ENCODE measurements at regions not wholly inside any gene's neighbourhood (a gene's known extent, or its start where the extent isn't known, plus 50 kb on each side); places are given as distances from the start of the nearest gene placed in this dataset.

GRCh38 chr3:95731753-95732152 lies 1082.6 kb upstream of the EPHA6 start:
- CTCF ChIA-PET: no interaction called here
- Histone ChIP-seq H3K9me3 (ENCODE audit: control insufficient read depth, insufficient read depth, low read depth, low read length) (no peaks in the 10 kb centered on the region), H3K36me3 (ENCODE audit: control insufficient read depth in 2 of 2, insufficient read depth in 1 of 2, low read length in 2 of 2) (no peaks in the 10 kb centered on the region), H3K4me1 (ENCODE audit: control insufficient read depth, insufficient read depth, low read length) (no peaks in the 10 kb centered on the region), H3K27ac (ENCODE audit: extremely low read depth, low read depth, low read length) (no peak overlapping the region), H3K4me3 (ENCODE audit: low read depth, low read length) (no peak overlapping the region)
- POLR2A ChIA-PET: no interaction called here
- TF ChIP-seq ZNF518A (tag by site-specific recombination; conservative IDR thresholded peaks at IDR 0.05; ENCODE audit: low read depth) (no peak), GLI4 (tag by site-specific recombination; IDR thresholded peaks at IDR 0.05) (no peak), HOXC10 (CRISPR knock-in tag; IDR thresholded peaks at IDR 0.05) (no peak), ZNF335 (tag by site-specific recombination; conservative IDR thresholded peaks at IDR 0.05) (no peak), ZNF114 (tag by site-specific recombination; IDR thresholded peaks at IDR 0.05) (no peak), ZNF704 (tag by site-specific recombination; IDR thresholded peaks at IDR 0.05) (no peak), TSHZ1 (tag by site-specific recombination; IDR thresholded peaks at IDR 0.05; ENCODE audit: borderline replicate concordance) (no peak), ZBTB48 (tag by site-specific recombination; IDR thresholded peaks at IDR 0.05) (no peak), ZNF362 (tag by site-specific recombination; IDR thresholded peaks at IDR 0.05) (no peak), ZBTB21 (tag by site-specific recombination; IDR thresholded peaks at IDR 0.05) (no peak), YY2 (tag by site-specific recombination; IDR thresholded peaks at IDR 0.05) (no peak), ZFP3 (tag by site-specific recombination; IDR thresholded peaks at IDR 0.05; ENCODE audit: low read depth) (no peak), ZFP69B (tag by site-specific recombination; IDR thresholded peaks at IDR 0.05) (no peak), CTCF (tag by site-specific recombination; IDR thresholded peaks at IDR 0.05) (no peak), BCL6B (tag by site-specific recombination; IDR thresholded peaks at IDR 0.05) (no peak), PRDM10 (tag by site-specific recombination; IDR thresholded peaks at IDR 0.05) (no peak)

Data from HEK293 (cell line).